ENCODE measurements at regions not wholly inside any gene's neighbourhood (a gene's known extent, or its start where the extent isn't known, plus 50 kb on each side); places are given as distances from the start of the nearest gene placed in this dataset.

GRCh38 chr4:129236351-129236750, 140.4 kb downstream of the C4orf33 start:
- no peak overlapping the region for H3K4me3 ChIP-seq (ENCODE audit: low read depth in 1 of 2, low read length in 2 of 2)
- no peaks in the 10 kb centered on the region for H3K79me2 ChIP-seq (ENCODE audit: insufficient read depth, low read length)
- no peak overlapping the region for H3K27ac ChIP-seq (ENCODE audit: low read length)
- DNase-seq: no peak
- no peaks in the 10 kb centered on the region for H4K20me1 ChIP-seq (ENCODE audit: insufficient read depth, low read length)
- no peak overlapping the region for H3K9ac ChIP-seq (ENCODE audit: low read depth, low read length)
- no peak for ATAC-seq (ENCODE audit: insufficient read depth, low read depth)
- no peak overlapping the region for H3K4me2 ChIP-seq (ENCODE audit: insufficient read depth, low read length)
- H3K36me3 ChIP-seq (ENCODE audit: insufficient read depth, low read length): no peaks in the 10 kb centered on the region
- no peaks in the 10 kb centered on the region for H3K4me1 ChIP-seq (ENCODE audit: insufficient read depth, low read length)
- H2AFZ ChIP-seq (ENCODE audit: low read depth, low read length): no peak overlapping the region
- no peaks in the 10 kb centered on the region for H3K9me3 ChIP-seq (ENCODE audit: insufficient read depth, low read length, severe bottlenecking)
- no peaks in the 10 kb centered on the region for H3K27me3 ChIP-seq (ENCODE audit: insufficient read depth, low read length, poor library complexity)
- no peak for TF ChIP-seq EZH2 (IDR thresholded peaks at IDR 0.05; ENCODE audit: borderline replicate concordance, low read depth, low read length, severe bottlenecking)
- no peak for TF ChIP-seq CTCF (IDR thresholded peaks at IDR 0.05; ENCODE audit: borderline replicate concordance, extremely low read depth, low read length, poor library complexity, severe bottlenecking)

- Histone ChIP-seq H3K4me1 (ENCODE audit: insufficient read depth, low read length) (no peaks in the 10 kb centered on the region), H3K9ac (ENCODE audit: low read depth, low read length) (no peak overlapping the region), H3K9me3 (ENCODE audit: insufficient read depth, low read length, severe bottlenecking) (no peaks in the 10 kb centered on the region), H3K27me3 (ENCODE audit: insufficient read depth, low read length, poor library complexity) (no peaks in the 10 kb centered on the region), H2AFZ (ENCODE audit: low read depth, low read length) (no peak overlapping the region), H3K79me2 (ENCODE audit: insufficient read depth, low read length) (no peaks in the 10 kb centered on the region), H3K27ac (ENCODE audit: low read length) (no peak overlapping the region), H3K4me2 (ENCODE audit: insufficient read depth, low read length) (no peak overlapping the region), H4K20me1 (ENCODE audit: insufficient read depth, low read length) (no peaks in the 10 kb centered on the region), H3K4me3 (ENCODE audit: low read depth in 1 of 2, low read length in 2 of 2) (no peak overlapping the region), H3K36me3 (ENCODE audit: insufficient read depth, low read length) (no peaks in the 10 kb centered on the region)
- TF ChIP-seq EZH2 (IDR thresholded peaks at IDR 0.05; ENCODE audit: borderline replicate concordance, low read depth, low read length, severe bottlenecking): no peak
- no peak for TF ChIP-seq CTCF (IDR thresholded peaks at IDR 0.05; ENCODE audit: borderline replicate concordance, extremely low read depth, low read length, poor library complexity, severe bottlenecking)
- DNase-seq: no peak
- no peak for ATAC-seq (ENCODE audit: insufficient read depth, low read depth)
Measured at GRCh38 chr4:129239088-129239487, 143.1 kb downstream of the C4orf33 start.

GRCh38 chr4:129240816-129241215, 144.9 kb downstream of the C4orf33 start:
- TF ChIP-seq EZH2 (IDR thresholded peaks at IDR 0.05; ENCODE audit: borderline replicate concordance, low read depth, low read length, severe bottlenecking): no peak
- DNase-seq: no peak
- H2AFZ ChIP-seq (ENCODE audit: low read depth, low read length): no peak overlapping the region

GRCh38 chr4:129246145-129246544, 150.2 kb downstream of the C4orf33 start:
- DNase-seq: no peak
- H4K20me1 ChIP-seq (ENCODE audit: insufficient read depth, low read length): no peaks in the 10 kb centered on the region
- ATAC-seq (ENCODE audit: insufficient read depth, low read depth): no peak
- H3K4me1 ChIP-seq (ENCODE audit: insufficient read depth, low read length): no peaks in the 10 kb centered on the region
- H3K9ac ChIP-seq (ENCODE audit: low read depth, low read length): no peak overlapping the region
- H3K27ac ChIP-seq (ENCODE audit: low read length): no peak overlapping the region
- H3K79me2 ChIP-seq (ENCODE audit: insufficient read depth, low read length): no peaks in the 10 kb centered on the region
- H3K4me3 ChIP-seq (ENCODE audit: low read depth in 1 of 2, low read length in 2 of 2): no peak overlapping the region
- H2AFZ ChIP-seq (ENCODE audit: low read depth, low read length): no peak overlapping the region
- no peak overlapping the region for H3K4me2 ChIP-seq (ENCODE audit: insufficient read depth, low read length)
- H3K9me3 ChIP-seq (ENCODE audit: insufficient read depth, low read length, severe bottlenecking): no peaks in the 10 kb centered on the region
- no peaks in the 10 kb centered on the region for H3K27me3 ChIP-seq (ENCODE audit: insufficient read depth, low read length, poor library complexity)
- no peak for TF ChIP-seq CTCF (IDR thresholded peaks at IDR 0.05; ENCODE audit: borderline replicate concordance, extremely low read depth, low read length, poor library complexity, severe bottlenecking)
- no peak for TF ChIP-seq EZH2 (IDR thresholded peaks at IDR 0.05; ENCODE audit: borderline replicate concordance, low read depth, low read length, severe bottlenecking)
- no peaks in the 10 kb centered on the region for H3K36me3 ChIP-seq (ENCODE audit: insufficient read depth, low read length)

More at GRCh38 chr4:129240816-129241215, 144.9 kb downstream of the C4orf33 start:
- no peaks in the 10 kb centered on the region for H3K79me2 ChIP-seq (ENCODE audit: insufficient read depth, low read length)
- H3K4me3 ChIP-seq (ENCODE audit: low read depth in 1 of 2, low read length in 2 of 2): no peak overlapping the region
- no peaks in the 10 kb centered on the region for H3K4me1 ChIP-seq (ENCODE audit: insufficient read depth, low read length)
- H3K36me3 ChIP-seq (ENCODE audit: insufficient read depth, low read length): no peaks in the 10 kb centered on the region
- H3K27ac ChIP-seq (ENCODE audit: low read length): no peak overlapping the region
- no peaks in the 10 kb centered on the region for H4K20me1 ChIP-seq (ENCODE audit: insufficient read depth, low read length)
- H3K9ac ChIP-seq (ENCODE audit: low read depth, low read length): no peak overlapping the region
- H3K9me3 ChIP-seq (ENCODE audit: insufficient read depth, low read length, severe bottlenecking): no peaks in the 10 kb centered on the region
- H3K4me2 ChIP-seq (ENCODE audit: insufficient read depth, low read length): no peak overlapping the region
- no peak for ATAC-seq (ENCODE audit: insufficient read depth, low read depth)
- no peaks in the 10 kb centered on the region for H3K27me3 ChIP-seq (ENCODE audit: insufficient read depth, low read length, poor library complexity)

All from DND-41 (cell line).